ENCODE measurements at regions not wholly inside any gene's neighbourhood (a gene's known extent, or its start where the extent isn't known, plus 50 kb on each side); places are given as distances from the start of the nearest gene placed in this dataset.
"Not testable (repeated sequence)": the region's sequence is repeated elsewhere in the genome, so short reads cannot be mapped to it uniquely, and the experiment has no call there.

DNA sequence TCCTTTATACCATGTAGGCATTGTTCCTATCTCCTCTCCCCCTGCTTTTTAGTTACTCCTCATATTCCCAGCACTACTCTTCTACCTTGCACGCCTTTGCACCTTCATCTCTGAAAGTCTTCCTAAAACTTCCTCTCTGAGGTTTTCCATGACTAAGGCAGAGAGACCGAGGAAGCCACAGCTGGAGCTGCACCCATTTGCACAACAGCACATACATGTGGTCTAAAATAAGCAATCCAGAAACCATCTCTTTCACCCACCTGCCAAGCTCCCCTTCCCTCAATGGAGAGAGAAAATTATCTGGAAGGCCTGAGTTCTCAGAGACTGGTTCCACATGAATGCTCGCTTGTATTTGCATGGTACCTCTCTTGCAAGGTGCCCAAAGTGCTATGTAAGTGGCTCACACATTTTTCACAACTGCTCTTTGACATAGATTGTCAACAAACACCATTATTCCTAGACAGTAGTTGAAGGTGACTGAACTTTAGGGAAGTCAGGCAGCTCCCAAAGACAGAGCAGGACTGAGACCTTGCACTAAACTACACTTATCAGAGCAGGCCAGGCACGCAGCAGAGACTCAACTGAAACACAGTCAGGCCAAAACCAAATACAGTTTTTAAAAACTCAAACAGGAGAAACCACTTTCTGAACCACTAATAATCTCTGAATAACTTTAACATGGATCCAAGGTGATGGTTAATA is 313.2 kb downstream of the TFAP2A start:
- no peak for DNase-seq

- no peak for DNase-seq
Measured at GRCh38 chr6:10099529-10100140, 315.2 kb downstream of the TFAP2A start.

DNA sequence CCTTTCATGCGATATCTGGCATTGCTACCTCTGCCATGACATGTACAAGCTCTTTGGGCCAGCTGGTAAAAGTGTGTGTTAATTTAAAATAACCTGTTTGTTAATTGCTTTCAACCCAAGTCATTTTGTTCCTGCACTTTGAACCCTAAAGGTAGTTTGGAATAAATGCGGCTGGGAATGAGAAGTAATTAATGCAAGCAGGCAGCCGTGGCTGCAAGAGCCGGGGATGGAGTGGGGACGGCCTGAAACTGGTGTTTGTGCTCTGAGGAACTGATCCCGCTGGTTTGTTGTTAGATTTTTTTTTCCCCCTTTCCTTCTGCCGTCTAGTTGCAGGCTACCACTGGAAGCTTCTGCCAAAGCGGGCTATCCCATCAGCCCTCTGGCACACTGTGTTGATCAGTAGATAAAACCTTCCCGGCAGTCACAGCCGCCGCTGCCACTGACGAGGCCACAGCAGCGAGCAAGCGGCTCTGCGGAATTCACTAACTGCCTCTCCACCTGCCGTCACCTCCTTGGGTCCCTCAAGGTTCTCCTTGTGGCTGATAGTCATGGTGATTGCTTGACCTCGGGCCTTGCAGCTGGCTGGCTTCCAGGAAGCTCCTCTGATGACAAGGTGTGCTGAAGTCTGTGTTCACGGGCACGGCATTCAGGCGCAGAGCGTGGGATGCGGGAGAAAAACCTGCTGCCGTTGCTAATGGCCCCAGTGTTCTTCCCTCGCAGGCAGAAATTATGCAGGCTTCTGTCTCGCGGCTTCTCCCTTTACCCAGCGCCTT is 315.9 kb downstream of the TFAP2A start:
- DNase-seq = no peak

GRCh38 chr6:10093282-10093681 is 321.6 kb downstream of the TFAP2A start:
- no peak for DNase-seq

DNA sequence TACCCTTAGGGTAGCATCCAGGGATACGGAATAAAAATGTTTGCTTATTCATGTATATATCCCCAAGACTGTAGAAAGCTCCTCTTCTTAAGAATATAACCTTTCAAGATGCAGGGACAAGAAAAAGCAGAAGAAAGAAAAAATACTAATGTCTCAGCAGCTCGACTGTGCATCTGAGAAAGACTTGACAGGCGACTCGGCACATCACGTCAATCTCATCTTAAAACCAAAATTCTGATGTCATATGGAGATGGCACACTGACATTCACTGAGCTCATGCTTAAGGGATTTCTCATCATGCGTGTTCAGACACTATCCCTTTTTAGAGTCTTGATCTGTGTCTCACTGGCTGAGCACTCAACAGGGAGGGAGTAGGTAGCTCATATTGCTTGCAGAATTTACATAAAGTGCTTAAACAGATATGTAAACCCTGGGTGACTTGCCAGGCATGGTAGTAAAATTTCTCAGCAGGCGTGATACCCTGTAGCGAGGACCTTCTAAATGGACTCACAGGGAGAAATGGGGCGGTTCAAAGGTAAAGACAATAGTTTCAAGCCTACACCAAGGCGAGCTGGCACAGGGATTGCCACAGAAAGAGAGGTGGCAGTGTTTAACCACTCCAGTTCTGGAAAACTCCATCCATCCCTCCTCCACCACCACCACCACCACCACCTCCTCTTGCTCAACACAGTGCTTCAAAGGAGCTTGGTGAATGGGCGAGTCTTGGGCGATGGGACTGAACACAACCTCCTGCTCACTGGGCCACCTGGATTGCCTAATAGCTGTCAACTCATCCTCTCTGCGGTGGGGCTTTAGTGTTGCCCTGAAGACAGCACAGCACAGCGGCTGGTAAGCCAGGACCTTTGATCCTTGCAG is 330.5 kb downstream of the TFAP2A start:
- DNase-seq = no peak

DNA sequence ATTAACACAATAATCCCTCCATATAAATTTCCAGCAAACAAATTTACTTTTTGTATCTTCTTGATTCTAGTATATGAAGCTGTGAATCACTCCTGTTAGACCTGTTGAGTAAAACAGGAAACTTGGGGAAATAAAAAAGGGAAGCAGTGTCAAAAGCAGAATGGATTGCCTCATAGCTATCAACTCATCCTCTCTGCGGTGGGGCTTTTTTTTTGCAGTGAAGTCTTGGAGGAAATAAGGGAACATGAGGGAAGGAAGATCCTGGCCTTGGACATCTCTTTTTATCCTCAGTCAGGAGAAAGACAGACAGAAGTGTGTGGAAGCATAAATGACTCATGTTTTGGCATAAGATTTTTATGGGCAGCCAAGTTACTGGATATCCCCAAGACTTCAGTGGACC is 332.5 kb downstream of the TFAP2A start:
- DNase-seq = peak; percentile 0

- no peak for DNase-seq
Measured at GRCh38 chr6:10081957-10082356, 332.9 kb downstream of the TFAP2A start.

- DNase-seq = no peak
Measured at GRCh38 chr6:10081075-10081474, 333.8 kb downstream of the TFAP2A start.

- DNase-seq = no peak
Measured at GRCh38 chr6:10080561-10080960, 334.3 kb downstream of the TFAP2A start.

DNA sequence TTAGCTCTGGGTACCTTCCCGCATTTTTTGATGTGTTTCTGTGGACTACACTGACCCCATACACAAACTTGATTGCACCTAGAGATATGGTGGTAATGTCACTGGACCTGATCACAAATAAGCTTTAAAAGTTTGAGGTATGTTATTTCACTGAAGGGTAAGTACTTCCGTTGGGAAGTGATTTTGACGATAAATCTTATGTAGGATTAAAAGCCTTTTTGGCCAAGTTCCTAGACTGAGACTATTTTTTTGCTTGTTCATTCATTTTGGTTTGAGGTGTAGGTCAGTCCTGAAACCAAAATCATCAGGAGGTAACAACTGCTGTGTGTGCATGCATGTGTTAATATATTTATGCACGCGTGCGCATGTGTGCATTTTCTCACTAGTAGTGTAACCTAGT is 336.3 kb downstream of the TFAP2A start:
- DNase-seq = no peak

GRCh38 chr6:10074726-10075125 is 340.1 kb downstream of the TFAP2A start:
- not testable (repeated sequence) for DNase-seq

- no peak for DNase-seq
Measured at GRCh38 chr6:10073341-10073740, 341.5 kb downstream of the TFAP2A start.

GRCh38 chr6:10071631-10072220 is 343.1 kb downstream of the TFAP2A start:
- DNase-seq = no peak

DNA sequence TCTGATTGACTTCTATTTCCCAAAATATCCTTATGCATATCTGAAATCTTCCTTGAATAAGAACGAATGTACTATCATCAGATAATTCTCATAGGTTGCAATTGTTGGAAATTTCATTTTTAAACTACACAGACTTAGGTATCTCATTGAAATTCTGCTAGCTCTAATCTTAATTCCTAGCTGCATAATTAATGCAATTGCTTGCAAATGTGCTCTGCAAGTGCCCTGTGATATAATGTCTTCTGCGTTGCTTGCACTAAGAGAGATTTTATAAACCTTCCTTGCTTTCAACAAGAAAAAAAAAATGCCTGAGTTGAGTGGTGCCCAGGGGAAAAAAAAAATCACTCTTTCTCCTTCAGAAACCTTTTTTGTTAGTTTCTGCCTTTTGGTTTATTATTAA is 354.9 kb downstream of the TFAP2A start:
- DNase-seq = no peak

DNA sequence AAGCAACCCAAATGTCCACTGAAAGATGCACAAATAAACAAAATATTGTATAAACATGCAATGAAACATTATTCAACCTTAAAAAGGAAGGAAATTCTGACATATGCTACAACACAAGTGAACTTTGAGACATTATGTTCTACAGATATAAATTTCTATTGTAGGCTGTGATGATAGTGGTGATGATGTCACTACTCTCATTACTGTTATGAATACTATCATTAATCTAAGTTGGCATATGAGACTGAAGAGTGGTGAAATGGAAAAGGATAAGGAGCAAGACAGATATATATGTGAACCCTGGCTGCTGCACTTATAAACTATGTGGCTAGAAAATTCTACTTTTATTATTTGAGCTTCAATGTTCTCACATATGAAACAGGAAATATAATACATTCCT is 360.2 kb downstream of the TFAP2A start:
- no peak for DNase-seq

DNA sequence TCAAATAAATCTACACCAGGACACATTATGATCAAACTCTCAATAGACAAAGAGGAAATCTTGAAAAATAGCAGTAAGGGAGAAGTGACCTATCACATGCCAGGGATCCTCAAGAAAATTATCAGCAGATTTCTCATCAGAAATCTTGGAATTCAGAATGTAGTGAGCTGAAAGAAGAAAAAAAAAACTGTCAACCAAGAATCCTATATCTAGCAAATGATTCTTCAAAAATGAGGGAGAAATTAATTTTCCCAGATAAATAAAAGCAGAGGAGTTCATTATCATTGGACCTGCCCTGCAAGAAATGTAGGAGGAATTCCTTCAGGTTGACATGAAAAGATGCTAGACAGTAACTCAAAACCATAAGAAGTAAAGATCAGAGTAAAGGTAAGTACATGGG is 363.6 kb downstream of the TFAP2A start:
- DNase-seq = no peak

- no peak for DNase-seq
Measured at GRCh38 chr6:10048370-10049297, 366.2 kb downstream of the TFAP2A start.

DNA sequence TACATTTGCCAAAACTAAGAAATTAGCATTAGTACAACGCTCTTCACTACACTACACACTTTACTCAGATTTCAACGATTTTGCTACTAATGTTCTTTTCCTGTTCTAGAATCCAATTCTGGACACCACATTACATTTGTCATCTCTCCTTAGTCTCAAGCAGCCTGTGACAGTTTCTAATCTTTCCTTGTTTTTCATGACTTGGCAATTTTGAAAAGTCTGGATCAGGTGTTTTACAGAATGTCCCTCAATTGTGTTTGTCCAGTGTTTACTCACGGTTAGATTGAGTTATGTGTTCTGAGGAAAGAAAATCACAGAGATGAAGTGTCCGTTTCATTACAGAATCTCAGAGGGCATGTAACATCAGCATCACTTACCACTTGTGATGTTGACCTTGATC is 372.6 kb downstream of the TFAP2A start:
- no peak for DNase-seq

- DNase-seq = no peak
Measured at GRCh38 chr6:10033223-10033829, 381.5 kb downstream of the TFAP2A start.

- no peak for DNase-seq
Measured at GRCh38 chr6:10031617-10032016, 383.3 kb downstream of the TFAP2A start.

- DNase-seq = no peak
Measured at GRCh38 chr6:10030942-10031537, 383.8 kb downstream of the TFAP2A start.
